ENCODE measurements at regions not wholly inside any gene's neighbourhood (a gene's known extent, or its start where the extent isn't known, plus 50 kb on each side); places are given as distances from the start of the nearest gene placed in this dataset.
A peak's percentile ranks its signal among the peaks of the same experiment; 100 is the strongest.
"Not testable (repeated sequence)": the region's sequence is repeated elsewhere in the genome, so short reads cannot be mapped to it uniquely, and the experiment has no call there.

DNA sequence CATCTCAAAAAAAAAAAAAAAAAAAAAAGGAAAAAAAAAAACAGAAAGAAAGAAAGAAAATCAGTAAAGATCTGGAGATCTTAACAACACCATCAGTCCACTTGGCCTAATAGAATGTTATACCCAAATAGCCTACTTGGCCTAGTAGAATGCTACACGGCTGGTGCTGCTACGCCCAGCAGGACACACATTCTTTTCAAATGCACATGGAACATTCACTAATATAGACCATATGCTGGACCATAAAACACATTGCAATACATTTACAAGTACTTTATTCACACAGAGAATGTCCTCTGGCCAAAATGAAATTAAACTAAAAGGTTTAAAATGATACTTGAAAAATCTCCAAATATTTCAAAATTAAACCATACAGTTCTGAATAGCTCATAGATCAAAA, 80.0 kb upstream of the TNFAIP3 start:
- no peak for DNase-seq

DNA sequence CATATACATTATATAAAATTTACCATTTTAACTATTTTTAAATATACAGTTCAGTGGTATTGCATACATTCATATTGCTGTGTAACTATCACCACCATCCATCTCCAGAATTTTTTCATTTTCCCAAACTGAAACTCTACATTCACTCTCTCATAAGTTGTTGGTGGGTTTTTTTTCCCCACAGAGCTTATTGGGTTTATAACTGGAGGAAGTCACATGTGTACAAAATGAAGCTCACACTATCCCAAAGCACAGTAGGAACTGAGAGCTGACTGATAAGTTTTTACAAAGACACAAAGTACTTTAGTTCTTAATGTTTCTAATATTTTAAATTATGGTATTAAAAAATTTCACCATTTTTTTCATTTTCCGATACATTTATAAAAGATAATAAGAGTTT, 78.8 kb upstream of the TNFAIP3 start:
- no peak for DNase-seq

DNA sequence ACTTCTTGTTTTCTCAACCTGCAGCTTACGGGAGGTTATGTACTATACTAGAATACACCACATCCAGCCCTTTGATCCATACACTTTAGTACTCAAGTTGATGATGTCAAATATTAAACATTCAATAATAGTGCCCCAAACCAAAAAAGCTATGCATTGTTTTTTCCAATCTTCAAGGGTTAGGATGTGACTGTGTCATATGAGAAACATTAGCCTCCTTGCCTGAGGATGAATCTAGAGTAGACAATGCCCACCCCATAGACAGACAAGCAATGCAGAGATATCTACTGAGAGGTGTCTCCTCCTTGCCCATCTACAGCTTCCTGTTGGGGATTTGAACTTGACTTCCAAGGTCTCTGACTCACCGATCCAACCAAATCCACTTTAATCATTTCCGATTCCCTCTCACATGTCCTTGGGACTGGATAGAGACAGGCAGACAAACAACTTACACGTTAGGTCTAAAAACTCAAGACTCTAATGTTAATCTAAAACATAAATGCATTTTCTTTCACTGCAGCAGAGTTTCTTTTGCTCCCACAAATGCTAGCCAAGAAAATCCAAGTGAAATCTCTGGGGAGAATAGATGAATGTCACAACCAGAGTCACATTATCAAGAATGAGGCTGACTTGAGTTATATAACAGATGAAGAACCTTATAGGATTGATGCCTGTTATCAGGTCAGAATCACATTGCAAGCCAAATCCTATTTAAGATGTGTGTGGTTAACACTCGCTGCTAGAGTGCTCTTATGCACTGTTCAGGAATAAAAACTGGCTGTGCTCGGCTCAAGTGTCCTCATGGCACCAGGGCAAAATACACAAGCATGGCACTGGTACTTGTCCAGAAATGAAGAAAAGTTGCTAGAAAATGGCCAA, 75.5 kb upstream of the TNFAIP3 start:
- DNase-seq, result no peak

DNA sequence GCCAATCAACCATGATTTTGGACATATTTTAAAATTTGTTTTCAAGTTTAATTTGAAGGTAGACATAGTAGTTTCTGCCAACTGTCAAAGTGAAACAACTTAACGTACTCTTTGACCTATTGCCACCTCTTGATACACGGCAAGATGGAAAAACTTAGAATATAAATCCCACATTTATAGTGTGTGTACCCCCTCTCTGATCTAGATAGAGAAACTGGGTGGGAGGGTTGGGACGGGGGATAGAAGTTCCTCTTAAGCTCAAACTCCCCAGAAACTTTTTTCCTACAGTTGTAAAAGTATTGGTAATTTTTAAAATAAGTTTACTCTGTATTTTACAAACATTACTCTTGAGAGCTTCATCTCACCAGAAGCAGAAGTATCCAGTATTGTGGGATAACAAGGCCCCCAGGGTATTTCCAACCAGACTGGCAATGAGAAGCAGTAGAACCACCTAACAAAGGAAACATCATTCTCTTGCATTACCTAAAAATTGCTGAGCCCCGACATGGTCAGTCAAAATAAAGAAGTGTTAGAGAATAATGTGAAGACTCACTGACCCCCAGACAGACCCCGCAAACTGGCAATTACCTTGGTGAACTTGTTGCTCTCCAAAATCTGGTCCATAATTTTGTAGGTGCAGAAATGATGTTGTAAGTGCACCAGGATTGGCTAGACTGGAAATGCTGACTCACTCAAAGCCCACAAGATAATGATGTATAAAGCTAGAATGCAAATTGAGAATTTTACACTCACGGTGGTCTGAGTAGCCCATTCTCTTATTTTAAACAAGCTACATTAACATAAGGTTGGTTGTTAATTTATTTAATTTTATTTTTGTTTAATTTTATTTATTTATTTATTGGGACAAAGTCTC, 74.7 kb upstream of the TNFAIP3 start:
- no peak for DNase-seq

DNA sequence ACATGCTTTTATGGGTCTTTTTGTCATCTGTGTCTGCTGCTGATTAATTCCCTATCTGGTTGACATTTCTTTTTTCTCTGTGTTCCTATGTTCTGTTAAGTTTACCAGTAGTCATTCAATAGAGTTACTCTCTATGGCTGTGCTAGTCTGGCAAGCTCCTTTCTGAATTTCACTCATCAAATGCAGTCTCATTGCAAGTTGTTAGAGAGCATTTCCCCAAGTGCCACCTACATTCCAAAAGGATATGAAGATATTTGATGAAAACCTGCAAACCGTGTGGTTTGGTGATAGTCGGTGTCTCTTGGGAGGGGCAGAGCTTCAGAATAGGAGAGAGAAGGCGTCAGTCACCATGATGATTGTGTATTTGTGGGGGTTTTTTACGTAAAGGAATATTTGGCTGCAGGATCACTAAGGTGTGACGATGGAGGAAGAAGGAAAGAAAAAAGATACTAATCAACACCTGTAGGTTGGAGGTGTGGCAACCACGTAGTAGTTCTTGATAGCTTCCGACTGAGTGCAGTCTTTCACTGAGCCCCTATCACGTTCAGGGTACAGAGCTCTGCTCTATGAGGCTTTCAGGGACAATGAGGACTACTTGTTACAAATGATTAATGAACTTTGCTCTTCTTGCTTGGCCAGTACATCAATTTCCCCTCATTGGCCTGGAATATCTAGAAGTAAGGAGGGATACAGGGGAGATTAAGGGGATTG, 73.1 kb upstream of the TNFAIP3 start:
- no peak for DNase-seq

DNA sequence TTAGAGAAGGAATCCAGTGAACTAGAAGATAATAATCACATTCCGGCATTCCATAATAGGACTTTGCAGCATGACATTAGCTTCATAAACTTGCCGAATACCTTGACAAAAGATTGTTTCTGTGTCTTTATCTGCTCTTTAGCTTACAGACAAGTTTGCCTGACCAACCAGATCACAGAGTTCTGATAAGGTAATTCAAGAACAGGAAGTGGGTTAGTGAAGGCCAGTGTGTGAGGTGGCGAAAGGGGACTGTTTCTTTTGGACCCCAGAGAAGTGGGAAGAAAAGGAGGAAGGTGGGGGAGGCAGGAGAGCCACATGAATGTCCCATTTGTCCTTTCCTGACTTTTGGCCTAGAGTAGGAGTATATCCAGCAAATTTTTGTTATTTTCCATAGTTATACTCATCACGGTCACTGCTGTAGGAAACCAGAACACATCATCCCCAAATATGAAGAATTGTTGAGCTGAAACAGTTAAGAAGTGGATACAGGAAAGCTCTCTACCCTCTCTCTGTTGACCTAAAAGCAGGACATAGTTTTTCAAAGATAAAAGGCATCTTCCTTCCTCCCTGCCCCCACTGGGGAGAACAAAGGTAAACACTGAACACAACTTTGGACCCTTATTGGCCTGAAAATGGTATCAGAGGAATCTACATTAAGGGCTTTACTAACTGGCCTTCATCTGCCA, 72.4 kb upstream of the TNFAIP3 start:
- DNase-seq, result no peak

DNA sequence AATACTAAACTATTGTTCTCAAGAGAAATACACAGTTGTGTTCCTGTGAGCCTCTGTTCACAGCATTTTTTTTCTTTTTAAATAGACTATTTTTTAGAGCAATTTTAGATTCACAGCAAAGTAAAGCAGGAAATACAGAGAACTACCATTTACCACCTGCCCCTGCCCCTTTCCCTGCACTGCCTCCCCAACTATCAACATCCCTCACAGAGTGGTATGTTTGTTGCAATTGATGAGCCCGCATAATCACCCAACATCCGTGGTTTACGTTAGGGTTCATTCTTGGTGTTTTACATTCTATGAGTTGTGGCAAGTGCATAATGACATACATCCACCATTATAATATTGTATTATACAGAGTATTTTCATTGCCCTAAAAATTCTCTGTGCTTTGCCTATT, 71.6 kb upstream of the TNFAIP3 start:
- no peak for DNase-seq

DNA sequence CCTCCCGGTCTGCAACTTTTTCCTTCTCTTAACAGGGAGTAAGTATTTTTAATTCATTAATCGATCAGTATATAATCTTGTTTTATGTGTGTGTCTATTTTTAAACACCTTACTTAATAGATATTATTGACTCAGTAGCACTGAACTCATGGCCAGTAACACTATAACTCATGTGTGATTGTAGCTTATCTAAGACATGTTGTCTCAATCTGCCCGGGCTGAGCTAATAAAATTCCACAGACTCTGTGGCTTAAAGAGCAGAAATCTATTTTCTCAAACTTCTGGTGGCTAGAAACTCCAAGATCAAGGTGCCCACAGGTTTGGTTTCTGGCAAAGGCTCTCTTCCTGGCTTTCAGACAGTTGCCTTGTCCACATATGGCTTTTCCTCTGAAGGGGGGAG, 68.8 kb upstream of the TNFAIP3 start:
- DNase-seq, result no peak

DNA sequence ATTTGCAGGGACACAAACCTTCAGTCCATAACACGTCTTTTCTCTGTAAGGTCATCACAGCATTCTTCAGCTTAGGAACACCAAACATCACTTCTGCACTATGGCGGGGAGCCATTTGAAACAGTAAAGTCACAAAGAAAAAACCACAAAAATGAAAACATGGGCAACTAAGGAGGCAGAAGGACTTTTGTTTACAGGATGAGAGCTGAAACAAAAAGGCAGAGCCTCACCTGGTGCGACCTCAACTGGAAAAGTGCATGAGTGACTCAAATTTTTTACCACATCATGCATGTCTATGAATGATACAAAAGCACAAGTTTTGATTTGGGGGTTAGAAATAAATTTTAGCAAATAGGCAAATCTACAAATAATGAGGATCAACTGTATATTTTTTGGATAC, 68.2 kb upstream of the TNFAIP3 start:
- DNase-seq, result no peak

DNA sequence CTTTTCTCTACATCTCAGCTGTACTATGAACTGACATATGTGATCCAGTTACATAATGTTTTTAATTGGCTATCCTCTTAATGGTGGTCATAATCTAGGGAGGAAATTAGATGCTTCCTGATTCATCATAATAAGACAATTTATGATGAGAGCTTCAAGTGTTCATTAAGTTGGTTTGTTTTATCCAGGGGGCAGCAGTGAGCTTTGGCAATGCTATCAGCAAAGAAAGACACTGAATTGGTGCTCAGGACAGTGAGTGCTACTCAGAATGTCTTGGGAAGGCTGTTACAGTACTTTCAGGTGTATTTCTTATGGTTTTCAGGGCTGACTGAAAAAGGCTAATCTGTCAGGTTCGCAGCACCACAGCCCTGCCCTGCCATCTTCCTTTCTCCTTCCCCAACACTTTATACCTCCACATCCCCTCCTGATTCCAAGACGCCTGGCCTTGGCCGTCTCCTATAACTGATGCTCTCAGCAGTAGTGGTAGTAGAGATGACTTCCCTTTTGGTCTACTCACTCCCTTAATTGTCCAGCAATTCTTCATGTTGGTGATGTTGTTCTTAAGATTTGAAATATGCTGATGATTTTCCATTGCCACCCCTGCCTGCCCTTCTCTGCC, 67.0 kb upstream of the TNFAIP3 start:
- peak; percentile 13 for DNase-seq

DNA sequence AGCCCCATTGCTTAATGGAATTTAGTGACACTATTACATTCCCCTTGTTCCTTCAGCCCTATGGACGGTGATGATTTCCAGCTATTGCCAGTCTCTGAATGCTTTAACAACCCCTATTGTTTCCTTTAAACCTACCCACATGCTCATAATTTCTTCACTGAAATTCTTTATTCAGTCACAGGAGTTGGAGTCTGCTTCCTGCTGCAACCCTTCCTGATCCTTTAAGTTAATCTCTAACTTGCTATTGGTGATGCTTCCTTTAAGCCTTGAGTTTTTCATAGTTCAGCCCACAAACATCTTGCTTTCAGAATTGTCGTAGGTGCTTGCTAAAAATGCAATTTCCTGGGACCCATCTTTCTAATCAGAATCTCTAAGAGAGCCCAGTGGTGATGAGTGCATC, 66.3 kb upstream of the TNFAIP3 start:
- DNase-seq, result no peak

DNA sequence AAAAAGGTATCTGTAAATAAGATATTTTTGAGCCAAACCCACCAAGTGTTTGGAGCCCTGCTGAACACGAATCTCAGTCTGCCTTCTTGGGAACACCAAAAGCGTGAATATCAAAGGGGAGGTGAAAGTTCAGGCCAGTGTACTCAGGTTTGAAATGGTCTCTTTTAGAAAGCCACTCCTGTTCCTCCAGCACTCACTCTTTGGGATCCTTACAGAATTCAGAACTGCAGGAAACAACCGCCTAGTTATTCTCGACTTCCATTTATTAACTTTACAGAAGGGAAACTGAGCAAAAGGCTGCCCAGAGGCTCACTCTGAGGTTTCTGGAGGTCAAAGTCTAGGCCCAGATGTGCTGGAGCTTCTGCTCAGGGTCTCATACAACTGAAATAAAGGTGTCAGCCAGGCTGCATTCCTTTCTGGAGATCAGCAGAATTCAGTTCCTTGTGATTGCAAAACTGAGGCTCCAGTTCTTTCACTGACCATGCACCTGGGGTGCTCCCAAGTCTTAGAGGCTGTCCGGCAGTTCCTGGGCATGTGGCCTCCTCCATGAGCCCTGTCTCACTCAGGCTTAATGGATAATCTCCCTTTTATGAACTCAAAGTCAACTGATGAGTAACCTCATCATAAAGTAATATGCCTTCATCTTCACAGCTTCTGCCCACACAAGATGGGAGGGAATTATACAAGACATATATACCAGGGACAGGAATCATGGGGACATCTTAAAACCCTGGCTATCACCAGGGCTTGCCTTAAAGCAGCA, 65.5 kb upstream of the TNFAIP3 start:
- DNase-seq, result no peak

DNA sequence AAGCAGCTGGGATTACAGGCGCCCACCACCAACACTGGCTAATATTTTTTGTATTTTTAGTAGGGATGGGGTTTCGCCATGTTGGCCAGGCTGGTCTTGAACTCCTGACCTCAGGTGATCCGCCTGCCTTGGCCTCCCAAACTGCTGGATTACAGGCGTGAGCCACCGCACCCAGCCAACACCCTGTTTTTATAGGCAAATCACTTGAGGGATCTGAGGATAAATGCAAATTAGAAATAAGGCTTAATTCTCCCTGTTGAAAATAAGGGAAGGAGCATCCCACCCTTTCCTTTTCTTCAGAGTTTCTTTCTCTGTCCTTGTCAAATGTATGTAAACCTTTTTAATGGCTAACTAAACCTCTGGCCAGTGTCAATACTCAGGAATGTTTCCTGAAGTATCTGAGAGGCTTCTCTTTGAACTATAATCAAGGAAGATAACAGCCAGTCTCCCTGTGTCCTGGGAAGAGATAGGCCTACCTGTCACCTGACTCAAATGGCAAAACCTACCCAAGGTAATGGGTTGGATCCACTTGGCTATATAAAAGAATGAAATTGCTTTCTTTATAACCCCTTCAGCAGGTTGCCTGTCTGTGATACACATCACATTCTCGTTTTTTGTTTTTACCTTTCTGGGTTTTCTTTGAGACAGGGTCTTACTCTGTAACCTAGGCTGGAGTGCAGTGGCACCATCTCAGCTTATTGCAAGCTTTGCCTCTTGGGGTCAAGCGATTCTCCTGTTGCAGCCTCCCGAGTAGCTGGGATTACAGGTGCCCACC, 64.5 kb upstream of the TNFAIP3 start:
- no peak for DNase-seq

DNA sequence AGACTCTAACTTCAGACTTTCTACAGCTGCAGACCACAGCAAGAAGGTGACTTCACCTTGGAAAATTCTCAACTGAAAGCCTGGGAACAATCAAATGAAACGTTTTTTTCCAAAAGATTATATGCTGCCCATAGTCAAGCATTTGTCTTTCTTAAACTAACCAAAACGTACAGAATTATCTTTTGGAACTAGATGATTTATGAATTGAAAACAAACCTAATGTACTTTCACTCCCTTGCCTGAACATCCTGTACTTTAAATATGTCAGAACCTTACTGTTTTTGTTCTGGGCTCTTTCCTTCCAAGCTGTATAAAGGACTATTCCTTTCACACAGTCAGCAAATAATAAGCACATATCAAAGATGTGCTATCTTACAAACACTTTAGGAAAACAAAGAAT, 62.4 kb upstream of the TNFAIP3 start:
- no peak for DNase-seq

DNA sequence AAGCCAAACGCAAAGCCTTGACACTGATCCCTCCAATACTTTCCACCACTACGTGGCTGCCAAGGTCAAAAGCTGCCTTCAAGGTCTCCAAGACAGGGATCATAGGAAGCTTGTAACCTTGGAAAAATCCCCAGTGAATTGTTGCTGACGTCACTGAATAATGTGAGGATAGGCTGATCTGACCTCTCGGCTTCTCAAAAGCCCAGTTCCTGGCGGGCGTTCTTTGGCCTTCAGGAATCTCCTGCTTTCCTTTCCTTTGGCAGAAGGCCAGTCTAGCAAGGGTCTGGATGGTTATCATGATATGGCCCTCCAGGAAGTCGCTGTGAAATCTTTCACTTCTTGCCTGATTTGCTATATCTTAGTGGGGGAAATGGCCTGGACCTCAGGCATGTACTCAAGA, 61.4 kb upstream of the TNFAIP3 start:
- no peak for DNase-seq

DNA sequence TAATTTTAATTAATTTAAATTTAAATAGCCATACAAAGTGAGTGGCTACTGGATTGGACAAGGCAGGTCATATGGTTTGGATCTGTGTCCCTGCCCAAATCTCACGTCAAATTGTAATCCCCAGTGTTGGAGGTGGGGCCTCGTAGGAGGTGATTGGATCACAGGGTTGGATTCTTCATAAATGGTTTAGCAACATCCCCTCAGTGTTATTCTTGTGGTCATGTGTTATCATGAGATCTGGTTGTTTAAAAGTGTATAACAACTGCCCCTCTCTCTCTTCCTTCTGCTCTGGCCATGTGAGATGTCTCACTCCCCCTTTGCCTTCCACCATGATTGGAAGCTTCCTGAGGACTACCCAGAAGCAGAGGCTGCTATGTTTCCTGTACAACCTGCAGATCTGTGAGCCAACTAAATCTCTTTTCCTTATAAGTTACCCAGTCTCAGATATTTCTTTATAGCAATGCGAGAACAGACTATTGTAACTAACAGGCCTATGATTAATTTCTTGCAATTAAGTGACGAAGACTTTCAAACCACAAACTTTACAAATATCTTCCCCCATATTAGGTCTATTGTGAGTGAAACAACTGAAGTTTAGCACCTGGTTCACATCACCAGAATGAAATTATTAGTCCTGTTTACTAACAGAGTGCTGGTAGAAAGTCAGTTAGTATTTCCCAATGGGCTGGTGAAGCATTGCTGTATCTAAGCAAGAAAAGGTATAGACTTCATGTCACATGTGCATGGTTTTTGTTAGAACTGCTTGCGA, 60.0 kb upstream of the TNFAIP3 start:
- no peak for DNase-seq

DNA sequence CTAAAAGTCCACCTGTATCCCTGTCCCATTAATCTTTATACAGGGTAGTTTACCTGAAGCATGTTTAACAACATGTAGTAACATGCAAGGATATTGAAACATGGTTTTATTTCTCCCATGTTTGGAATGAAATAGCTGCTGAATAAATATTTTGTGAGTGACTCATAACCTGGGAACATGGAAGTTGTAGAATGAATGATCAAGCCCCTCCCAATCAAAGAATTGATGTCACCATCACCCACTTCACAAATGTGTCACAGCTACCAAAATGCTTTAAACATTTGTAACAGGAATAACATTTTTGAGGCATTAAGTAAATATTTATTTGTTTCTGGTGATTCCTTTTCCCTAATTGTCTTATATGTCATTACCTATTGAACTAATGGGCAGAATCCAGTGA, 58.9 kb upstream of the TNFAIP3 start:
- DNase-seq, result no peak

DNA sequence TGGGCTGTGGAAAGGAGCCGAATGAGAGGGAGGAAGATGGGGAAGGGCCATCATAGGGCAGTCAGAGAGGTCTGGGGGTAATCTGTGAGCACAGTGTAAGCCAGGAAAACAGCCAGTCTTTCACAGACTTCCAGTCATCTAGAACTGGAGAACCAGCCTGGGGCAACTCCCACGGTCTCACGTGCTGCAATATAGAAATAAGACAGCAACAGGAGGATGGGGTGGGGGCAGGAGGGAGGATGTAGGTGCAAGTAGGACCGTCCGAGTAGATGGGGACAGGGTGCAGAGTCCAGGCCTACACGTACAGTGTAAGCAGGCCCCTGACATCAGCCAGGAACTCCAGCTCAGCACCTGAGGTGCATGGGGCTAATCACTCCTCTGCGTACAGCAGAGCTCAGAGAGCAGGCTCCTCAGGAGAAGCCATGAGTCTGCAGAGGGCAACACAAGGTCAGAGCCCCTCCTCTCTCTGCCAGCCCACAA, 58.2 kb upstream of the TNFAIP3 start:
- no peak for DNase-seq

DNA sequence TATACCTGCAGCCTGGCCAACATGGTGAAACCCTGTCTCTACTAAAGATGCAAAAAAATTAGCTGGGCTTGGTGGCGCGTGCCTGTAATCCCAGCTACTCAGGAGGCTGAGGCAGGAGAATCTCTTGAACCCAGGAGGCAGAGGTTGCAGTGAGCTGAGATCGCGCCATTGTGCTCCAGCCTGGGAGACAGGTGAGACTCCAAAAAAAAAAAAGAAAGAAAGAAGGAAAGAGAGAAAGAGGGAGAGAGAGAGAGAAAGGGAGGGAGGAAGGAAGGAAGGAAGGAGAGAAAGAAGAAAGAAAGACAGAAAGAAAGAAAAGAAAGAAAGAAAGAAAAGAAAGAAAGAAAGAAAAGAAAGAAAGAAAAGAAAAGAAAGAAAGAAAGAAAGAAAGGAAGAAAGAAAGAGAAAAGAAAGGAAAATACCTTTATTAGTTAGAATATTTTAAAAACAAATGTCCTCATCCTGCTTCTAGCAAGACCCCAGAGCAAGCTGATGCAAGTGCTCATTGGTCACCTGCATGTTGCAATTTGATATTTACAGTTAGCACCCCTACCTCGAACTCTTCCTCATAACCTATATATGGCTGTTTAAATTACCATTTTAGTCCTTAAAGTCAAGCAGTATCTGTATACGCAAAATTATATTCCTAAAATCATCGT, 57.0 kb upstream of the TNFAIP3 start:
- not testable (repeated sequence) for DNase-seq
